ENCODE measurements at regions not wholly inside any gene's neighbourhood (a gene's known extent, or its start where the extent isn't known, plus 50 kb on each side); places are given as distances from the start of the nearest gene placed in this dataset.

- DNase-seq: no peak
- H3K9me3 ChIP-seq: 0 out of 2 replicates have a peak, but pooled peaks cover 3% of the 10 kb centered on the region
- TF ChIP-seq, protein P1, sequence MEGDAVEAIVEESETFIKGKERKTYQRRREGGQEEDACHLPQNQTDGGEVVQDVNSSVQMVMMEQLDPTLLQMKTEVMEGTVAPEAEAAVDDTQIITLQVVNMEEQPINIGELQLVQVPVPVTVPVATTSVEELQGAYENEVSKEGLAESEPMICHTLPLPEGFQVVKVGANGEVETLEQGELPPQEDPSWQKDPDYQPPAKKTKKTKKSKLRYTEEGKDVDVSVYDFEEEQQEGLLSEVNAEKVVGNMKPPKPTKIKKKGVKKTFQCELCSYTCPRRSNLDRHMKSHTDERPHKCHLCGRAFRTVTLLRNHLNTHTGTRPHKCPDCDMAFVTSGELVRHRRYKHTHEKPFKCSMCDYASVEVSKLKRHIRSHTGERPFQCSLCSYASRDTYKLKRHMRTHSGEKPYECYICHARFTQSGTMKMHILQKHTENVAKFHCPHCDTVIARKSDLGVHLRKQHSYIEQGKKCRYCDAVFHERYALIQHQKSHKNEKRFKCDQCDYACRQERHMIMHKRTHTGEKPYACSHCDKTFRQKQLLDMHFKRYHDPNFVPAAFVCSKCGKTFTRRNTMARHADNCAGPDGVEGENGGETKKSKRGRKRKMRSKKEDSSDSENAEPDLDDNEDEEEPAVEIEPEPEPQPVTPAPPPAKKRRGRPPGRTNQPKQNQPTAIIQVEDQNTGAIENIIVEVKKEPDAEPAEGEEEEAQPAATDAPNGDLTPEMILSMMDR (IDR thresholded peaks at IDR 0.05; ENCODE audit: low read depth, low read length): no peak
- H3K27me3 ChIP-seq: no peaks in the 10 kb centered on the region; the same call in none of the 2 replicates
- H3K4me1 ChIP-seq: no peaks in the 10 kb centered on the region
- H3K4me3 ChIP-seq (ENCODE audit: low read depth, low read length): no peak overlapping the region
- H3K36me3 ChIP-seq: no peaks in the 10 kb centered on the region
Measured at GRCh38 chr7:67604461-67605386, 608.1 kb downstream of the TYW1 start.

DNA sequence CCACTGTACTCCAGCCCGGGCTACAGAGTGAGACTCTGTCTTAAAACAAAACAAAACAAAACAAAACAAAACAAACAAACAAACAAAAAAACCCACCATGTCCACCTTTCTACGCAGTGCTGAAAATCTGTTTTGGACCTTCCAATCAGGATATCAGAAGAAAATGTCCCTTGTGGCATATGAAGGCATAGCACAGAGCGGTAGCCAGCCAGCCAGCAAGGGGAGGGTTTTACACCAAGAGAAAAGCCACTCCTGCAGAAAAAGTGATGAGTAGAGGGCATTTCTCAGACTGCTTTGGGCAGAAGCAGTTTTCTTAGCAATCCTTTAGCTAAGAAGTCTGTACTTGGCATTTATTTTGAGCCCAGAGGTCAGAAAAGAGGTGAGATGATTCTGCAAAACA is 612.2 kb downstream of the TYW1 start:
- H3K27me3 ChIP-seq: no peaks in the 10 kb centered on the region
- no peaks in the 10 kb centered on the region for H3K4me1 ChIP-seq
- peaks cover 10% of the 10 kb centered on the region; the same call in 1 of the 2 replicates for H3K9me3 ChIP-seq
- TF ChIP-seq, protein P1 (IDR thresholded peaks at IDR 0.05; ENCODE audit: low read depth, low read length): no peak
- DNase-seq: no peak
- no peaks in the 10 kb centered on the region for H3K36me3 ChIP-seq
- no peak overlapping the region for H3K4me3 ChIP-seq (ENCODE audit: low read depth, low read length)

GRCh38 chr7:67610897-67611296 is 614.3 kb downstream of the TYW1 start:
- TF ChIP-seq, protein P1 (IDR thresholded peaks at IDR 0.05; ENCODE audit: low read depth, low read length): no peak
- peaks cover 7% of the 10 kb centered on the region; the same call in 1 of the 2 replicates for H3K9me3 ChIP-seq
- no peak overlapping the region for H3K4me3 ChIP-seq (ENCODE audit: low read depth, low read length)
- no peaks in the 10 kb centered on the region for H3K27me3 ChIP-seq
- H3K36me3 ChIP-seq: no peaks in the 10 kb centered on the region
- no peak for DNase-seq
- no peaks in the 10 kb centered on the region for H3K4me1 ChIP-seq

DNA sequence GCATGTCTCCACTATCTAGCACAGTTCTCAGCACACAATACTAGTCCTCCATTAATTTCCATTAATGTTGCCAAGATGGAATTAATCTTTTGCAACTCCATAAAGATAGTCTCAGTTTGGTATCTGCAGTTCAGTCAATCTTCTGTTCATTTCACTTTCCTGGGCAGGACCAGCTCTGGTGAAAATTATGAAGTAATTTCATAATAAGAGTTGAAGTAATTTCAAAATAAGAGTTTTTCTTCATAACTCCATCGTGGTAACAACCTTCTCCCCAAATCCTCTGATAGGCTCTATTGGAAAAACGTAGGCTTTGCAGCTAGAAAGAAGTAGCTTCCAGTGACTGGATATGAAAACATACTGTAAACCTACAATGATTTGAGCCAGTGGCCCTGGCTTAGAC is 618.2 kb downstream of the TYW1 start:
- no peak for DNase-seq
- Histone ChIP-seq H3K9me3 (peaks cover 7% of the 10 kb centered on the region; the same call in 1 of the 2 replicates), H3K27me3 (no peaks in the 10 kb centered on the region), H3K4me3 (ENCODE audit: low read depth, low read length) (no peak overlapping the region), H3K36me3 (no peaks in the 10 kb centered on the region), H3K4me1 (peaks cover 11% of the 10 kb centered on the region)
- TF ChIP-seq, protein P1 (IDR thresholded peaks at IDR 0.05; ENCODE audit: low read depth, low read length): no peak

GRCh38 chr7:67616517-67616916 is 619.9 kb downstream of the TYW1 start:
- Histone ChIP-seq H3K36me3 (no peaks in the 10 kb centered on the region), H3K9me3 (peaks cover 7% of the 10 kb centered on the region; the same call in 1 of the 2 replicates), H3K27me3 (no peaks in the 10 kb centered on the region), H3K4me3 (ENCODE audit: low read depth, low read length) (no peak overlapping the region), H3K4me1 (peaks cover 11% of the 10 kb centered on the region)
- DNase-seq: no peak
- TF ChIP-seq, protein P1 (IDR thresholded peaks at IDR 0.05; ENCODE audit: low read depth, low read length): no peak
